HCT116 (cell line): ENCODE measurements at regions not wholly inside any gene's neighbourhood (a gene's known extent, or its start where the extent isn't known, plus 50 kb on each side); places are given as distances from the start of the nearest gene placed in this dataset.

Source experiments
- ATAC-seq: fragments of 200-7000 bp; cut with Tn5 transposase; 2 replicates; pipeline ENCODE4 v1.9.1; 2020; ENCODE audit warnings: mild to moderate bottlenecking, moderate library complexity
- BruUV-seq: library from RNA; stranded (reverse); fragments of 400-500 nt; replicated peaks from 2 replicates; lab custom pipeline; 2021; lab: Mats Ljungman, UMichigan
- CTCF ChIA-PET: fragments of 300-600 bp; sonication (Branson Sonifier 250); formaldehyde crosslinking; loops from one replicate; lab custom pipeline; 2021; ENCODE audit warnings: antibody characterized with exemption; lab: Charles Lee
- POLR2A ChIA-PET: fragments of 300-600, 350-600 bp; sonication (Branson Sonifier 250); formaldehyde crosslinking; loops from one replicate; lab custom pipeline; 2021; ENCODE audit warnings: antibody characterized with exemption; lab: Charles Lee
- RAD21 ChIA-PET, 2 experiments: fragments of 300-600 bp; sonication (Branson Sonifier 250); formaldehyde crosslinking; loops; one replicate each; lab custom pipeline; 2023; ENCODE audit warnings: low total read pairs in 2 of 2; ENCODE audit not compliant: uncharacterized antibody in 2 of 2, unreplicated experiment in 2 of 2, low non-redundant PET in 1 of 2; lab: Charles Lee
- DNase-seq: peaks from one replicate; pipeline ENCODE4 v3.0.0-alpha.2; 2010; ENCODE audit warnings: low read depth, low spot score
- H2AFZ ChIP-seq: fragments of 200-600 bp; shearing (Covaris generic), sonication (generic); 2 replicates; pipeline ENCODE4 v1.6.1; 2017; ENCODE audit warnings: low read depth, mixed run types, mixed read lengths, antibody characterized with exemption, low read length; ENCODE audit not compliant: poor library complexity, severe bottlenecking
- H3K27ac ChIP-seq: 2 replicates; pipeline ENCODE4 v1.5.1; 2012; ENCODE audit warnings: low read depth, low read length
- H3K27me3 ChIP-seq: fragments of 200-600 bp; sonication (generic); 2 replicates; pipeline ENCODE4 v1.6.1; 2016; ENCODE audit warnings: mixed run types, low read length, mixed read lengths; ENCODE audit not compliant: insufficient read depth
- H3K36me3 ChIP-seq, 2 experiments: fragments of 200-500 bp in 1 of 2; fragments of 200-600 bp in 1 of 2; sonication (Bioruptor generic) in 1 of 2; sonication (generic) in 1 of 2; 2 replicates each; pipeline versions ENCODE4 v1.5.1 to v1.6.1; 2014 to 2016; ENCODE audit warnings: low read length in 2 of 2, inconsistent platforms in 1 of 2, mixed read lengths in 1 of 2, mixed run types in 1 of 2; ENCODE audit not compliant: insufficient read depth in 2 of 2, control insufficient read depth in 1 of 2
- H3K4me1 ChIP-seq, 2 experiments: fragments of 200-600 bp in 1 of 2; sonication (generic) in 1 of 2; 2 replicates each; pipeline versions ENCODE4 v1.5.1 to v1.6.1; 2012 to 2017; ENCODE audit warnings: low read length in 2 of 2, inconsistent platforms in 1 of 2, mild to moderate bottlenecking in 1 of 2, mixed read lengths in 1 of 2, mixed run types in 1 of 2, moderate library complexity in 1 of 2; ENCODE audit not compliant: insufficient read depth in 2 of 2, control insufficient read depth in 1 of 2
- H3K4me2 ChIP-seq: fragments of 200-600 bp; sonication (generic); 2 replicates; pipeline ENCODE4 v1.6.1; 2017; ENCODE audit warnings: mixed run types, low read length, mixed read lengths
- H3K4me3 ChIP-seq, 2 experiments: fragments of 200-600 bp in 1 of 2; sonication (generic) in 1 of 2; replicated peaks in 1 of 2; 2 replicates each; pipeline ENCODE4 v1.5.1; 2011 to 2016; ENCODE audit warnings: low read length in 2 of 2, control low read depth in 1 of 2, low read depth in 1 of 2, mild to moderate bottlenecking in 1 of 2, mixed read lengths in 1 of 2, mixed run types in 1 of 2
- H3K79me2 ChIP-seq: fragments of 200-600 bp; sonication (generic); 2 replicates; pipeline ENCODE4 v1.6.1; 2017; ENCODE audit warnings: mild to moderate bottlenecking, mixed run types, low read length, moderate library complexity, mixed read lengths; ENCODE audit not compliant: insufficient read depth
- H3K9ac ChIP-seq: fragments of 200-600 bp; sonication (generic); 2 replicates; pipeline ENCODE4 v1.6.1; 2016; ENCODE audit warnings: low read length, mixed read lengths
- H3K9me2 ChIP-seq: fragments of 200-600 bp; sonication (generic), shearing (Covaris generic); 2 replicates; pipeline ENCODE4 v1.6.1; 2017; ENCODE audit warnings: mixed run types, mild to moderate bottlenecking, moderate library complexity; ENCODE audit not compliant: insufficient read depth
- H3K9me3 ChIP-seq, 2 experiments: fragments of 200-500 bp in 1 of 2; fragments of 200-600 bp in 1 of 2; sonication (Bioruptor generic) in 1 of 2; sonication (generic) in 1 of 2; 2 replicates each; pipeline ENCODE4 v1.6.1; 2014 to 2017; ENCODE audit warnings: low read length in 2 of 2, mixed read lengths in 2 of 2, inconsistent platforms in 1 of 2, low read depth in 1 of 2, mild to moderate bottlenecking in 1 of 2, mixed run types in 1 of 2, moderate library complexity in 1 of 2; ENCODE audit not compliant: control insufficient read depth in 1 of 2, insufficient read depth in 1 of 2
- H4K20me1 ChIP-seq: fragments of 200-600 bp; sonication (generic), shearing (Covaris generic); 2 replicates; pipeline ENCODE4 v1.6.1; 2017; ENCODE audit warnings: mixed run types, mild to moderate bottlenecking, moderate library complexity; ENCODE audit not compliant: insufficient read depth
- EGR1 ChIP-seq: IDR thresholded peaks from 2 replicates; pipeline ENCODE4 v1.6.1; 2012; ENCODE audit warnings: low read depth
- SIN3A ChIP-seq: IDR thresholded peaks from 2 replicates; pipeline ENCODE4 v1.6.1; 2012; ENCODE audit warnings: low read depth
- ZBTB33 ChIP-seq: IDR thresholded peaks from 2 replicates; pipeline ENCODE4 v1.6.1; 2011; ENCODE audit warnings: mild to moderate bottlenecking, low read length, moderate library complexity; ENCODE audit not compliant: insufficient replicate concordance; ENCODE audit errors: extremely low read depth
- ZFX ChIP-seq: fragments of 450-650 bp; IDR thresholded peaks from 2 replicates; pipeline ENCODE4 v1.6.1; 2017
- ZNF274 ChIP-seq: fragments of 200-500 bp; sonication (Bioruptor generic); IDR thresholded peaks from 2 replicates; pipeline ENCODE4 v1.6.1; 2014; ENCODE audit warnings: mild to moderate bottlenecking, low read depth, low read length, inconsistent platforms
- intact Hi-C: fragments of 100-400 bp; cut with micrococcal nuclease; formaldehyde crosslinking; loops from 2 replicates; pipeline ENCODE4 v1.10.0; 2022
- TF ChIP-seq, protein P1 (sequence below): IDR thresholded peaks from 2 replicates; pipeline ENCODE4 v1.6.1; 2012

DNA sequence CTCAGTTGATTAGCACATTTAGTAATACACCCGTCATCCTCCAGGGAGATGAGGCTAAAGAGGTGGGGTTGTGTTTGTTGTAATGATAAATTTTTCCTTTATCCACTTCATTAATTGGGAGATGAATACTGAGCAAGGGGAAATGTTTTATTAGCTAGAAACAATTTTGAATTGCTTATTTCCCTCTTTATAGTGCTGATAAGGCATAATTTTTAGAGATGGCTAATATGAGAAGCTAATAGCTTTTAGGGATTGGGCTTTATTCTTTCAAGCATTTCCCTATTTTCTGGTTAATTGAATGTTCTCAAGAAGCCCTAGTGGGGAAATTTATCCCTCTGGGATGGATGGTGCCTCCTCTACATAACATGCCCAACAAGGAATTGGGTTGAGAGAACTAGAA lies 365.2 kb upstream of the IGFBP7 start:
- POLR2A ChIA-PET, result no interaction called here
- RAD21 ChIA-PET, result no interaction called here

More for the DNA sequence above, 365.2 kb upstream of the IGFBP7 start:
- no peaks in the 10 kb centered on the region for H3K36me3 ChIP-seq
- no peaks in the 10 kb centered on the region for H3K4me1 ChIP-seq
- no peak overlapping the region for H3K27ac ChIP-seq
- TF ChIP-seq, protein P1, sequence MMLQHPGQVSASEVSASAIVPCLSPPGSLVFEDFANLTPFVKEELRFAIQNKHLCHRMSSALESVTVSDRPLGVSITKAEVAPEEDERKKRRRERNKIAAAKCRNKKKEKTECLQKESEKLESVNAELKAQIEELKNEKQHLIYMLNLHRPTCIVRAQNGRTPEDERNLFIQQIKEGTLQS, result no peak
- TF ChIP-seq SIN3A (no peak), ZNF274 (no peak), ZFX (no peak), ZBTB33 (no peak), EGR1 (no peak)
- DNase-seq (no peak), ATAC-seq (no peak)
- H4K20me1 ChIP-seq, result no peaks in the 10 kb centered on the region
- no peak overlapping the region for H2AFZ ChIP-seq
- intact Hi-C loops, result no loop called here
- no peaks in the 10 kb centered on the region for H3K27me3 ChIP-seq
- H3K9me2 ChIP-seq, result no peaks in the 10 kb centered on the region
- no peaks in the 10 kb centered on the region for H3K79me2 ChIP-seq
- CTCF ChIA-PET, result no interaction called here
- no peak overlapping the region for H3K9ac ChIP-seq
- peaks cover 0 to 10% of the 10 kb centered on the region in 2 experiments; a peak in 1 of 4 replicates for H3K9me3 ChIP-seq
- no peak overlapping the region for H3K4me3 ChIP-seq
- BruUV-seq, result no TSS peak
- no peak overlapping the region for H3K4me2 ChIP-seq
